IMR-90 (cell line): ENCODE measurements at regions not wholly inside any gene's neighbourhood (a gene's known extent, or its start where the extent isn't known, plus 50 kb on each side); places are given as distances from the start of the nearest gene placed in this dataset.

Source experiments
- ATAC-seq: fragments of 200-7000 bp; cut with Tn5 transposase; 2 replicates; pipeline ENCODE4 v1.9.1; 2020; ENCODE audit warnings: low read depth, mild to moderate bottlenecking, moderate library complexity
- BruUV-seq: library from RNA; stranded (reverse); fragments of 400-500 nt; replicated peaks from 2 replicates; lab custom pipeline; 2021; lab: Mats Ljungman, UMichigan
- CTCF ChIA-PET: fragments of 300-600 bp; formaldehyde crosslinking; extraction: SDS; loops from one replicate; lab custom pipeline; 2021; ENCODE audit warnings: antibody characterized with exemption; lab: Yijun Ruan, JAX
- POLR2A ChIA-PET: fragments of 300-600 bp; sonication (Branson Sonifier 250); formaldehyde crosslinking; loops from one replicate; lab custom pipeline; 2022; ENCODE audit warnings: antibody characterized with exemption; ENCODE audit not compliant: unreplicated experiment; lab: Charles Lee
- DNase-seq: peaks from one replicate; pipeline ENCODE4 v3.0.0; 2013
- H2AFZ ChIP-seq: replicated peaks from 2 replicates; pipeline ENCODE3; 2013; ENCODE audit warnings: low read length, mild to moderate bottlenecking; ENCODE audit not compliant: poor library complexity
- H2AK5ac ChIP-seq: 2 replicates; pipeline ENCODE4 v1.6.1; 2013; ENCODE audit warnings: low read depth, low read length, inconsistent platforms
- H2AK9ac ChIP-seq: replicated peaks from 2 replicates; pipeline ENCODE3; 2013; ENCODE audit warnings: mild to moderate bottlenecking, low read depth, low read length, moderate library complexity; ENCODE audit not compliant: poor library complexity
- H2BK120ac ChIP-seq: 2 replicates; pipeline ENCODE4 v1.6.1; 2013; ENCODE audit warnings: low read depth, low read length, inconsistent platforms
- H2BK15ac ChIP-seq: 3 replicates; pipeline ENCODE4 v1.6.1; 2013; ENCODE audit warnings: low read depth, low read length, inconsistent platforms
- H2BK20ac ChIP-seq: 2 replicates; pipeline ENCODE4 v1.6.1; 2013; ENCODE audit warnings: low read depth, mild to moderate bottlenecking, inconsistent platforms, low read length, moderate library complexity
- H2BK5ac ChIP-seq: 2 replicates; pipeline ENCODE4 v1.6.1; 2013; ENCODE audit warnings: mild to moderate bottlenecking, low read depth, low read length, inconsistent platforms; ENCODE audit not compliant: poor library complexity, severe bottlenecking
- H3K14ac ChIP-seq: replicated peaks from 2 replicates; pipeline ENCODE4 v1.6.1; 2013; ENCODE audit warnings: low read depth, low read length, inconsistent platforms
- H3K18ac ChIP-seq: 2 replicates; pipeline ENCODE4 v1.6.1; 2013; ENCODE audit warnings: low read depth, low read length, control low read depth
- H3K23ac ChIP-seq: 2 replicates; pipeline ENCODE4 v1.6.1; 2013; ENCODE audit warnings: low read depth, low read length, inconsistent platforms
- H3K27ac ChIP-seq: 2 replicates; pipeline ENCODE4 v1.5.1; 2013; ENCODE audit warnings: mild to moderate bottlenecking, control low read depth, low read length; ENCODE audit not compliant: insufficient read depth
- H3K27me3 ChIP-seq: 2 replicates; pipeline ENCODE4 v1.6.1; 2013; ENCODE audit warnings: low read length; ENCODE audit not compliant: control insufficient read depth, insufficient read depth
- H3K36me3 ChIP-seq: 2 replicates; pipeline ENCODE4 v1.6.1; 2013; ENCODE audit warnings: low read length, mixed read lengths; ENCODE audit not compliant: control insufficient read depth, insufficient read depth
- H3K4ac ChIP-seq: 2 replicates; pipeline ENCODE4 v1.6.1; 2013; ENCODE audit warnings: low read depth, low read length, inconsistent platforms
- H3K4me1 ChIP-seq: 2 replicates; pipeline ENCODE4 v1.6.1; 2013; ENCODE audit warnings: low read length, mixed read lengths; ENCODE audit not compliant: control insufficient read depth, insufficient read depth
- H3K4me2 ChIP-seq: 2 replicates; pipeline ENCODE4 v1.6.1; 2013; ENCODE audit warnings: low read depth, mild to moderate bottlenecking, control low read depth, low read length, moderate library complexity
- H3K4me3 ChIP-seq: 2 replicates; pipeline ENCODE4 v1.5.1; 2013; ENCODE audit warnings: low read depth, mild to moderate bottlenecking, control low read depth, low read length, moderate library complexity; ENCODE audit not compliant: insufficient read depth
- H3K56ac ChIP-seq: 2 replicates; pipeline ENCODE4 v1.6.1; 2013; ENCODE audit warnings: low read length, inconsistent platforms; ENCODE audit not compliant: insufficient read depth; ENCODE audit errors: extremely low read depth
- H3K79me1 ChIP-seq, 2 experiments: 2 replicates each; pipeline ENCODE4 v1.6.1; 2013; ENCODE audit warnings: low read length in 2 of 2, inconsistent platforms in 1 of 2, low read depth in 1 of 2
- H3K9ac ChIP-seq: 2 replicates; pipeline ENCODE4 v1.6.1; 2013; ENCODE audit warnings: low read depth, low read length, control low read depth
- H3K9me1 ChIP-seq: 2 replicates; pipeline ENCODE4 v1.6.1; 2013; ENCODE audit warnings: low read length, inconsistent platforms; ENCODE audit not compliant: insufficient read depth
- H3K9me3 ChIP-seq: 2 replicates; pipeline ENCODE4 v1.6.1; 2013; ENCODE audit warnings: low read length; ENCODE audit not compliant: control insufficient read depth, insufficient read depth
- H4K20me1 ChIP-seq: 2 replicates; pipeline ENCODE4 v1.6.1; 2013; ENCODE audit warnings: low read length, inconsistent platforms; ENCODE audit not compliant: insufficient read depth
- H4K5ac ChIP-seq: 2 replicates; pipeline ENCODE4 v1.6.1; 2013; ENCODE audit warnings: mild to moderate bottlenecking, low read depth, low read length, control low read depth
- H4K8ac ChIP-seq, 2 experiments: 2 replicates each; pipeline ENCODE4 v1.6.1; 2013; ENCODE audit warnings: low read depth in 2 of 2, low read length in 2 of 2, control low read depth in 1 of 2, inconsistent platforms in 1 of 2
- H4K91ac ChIP-seq: 2 replicates; pipeline ENCODE4 v1.6.1; 2013; ENCODE audit warnings: low read depth, low read length, inconsistent platforms; ENCODE audit not compliant: insufficient read depth
- CEBPB ChIP-seq: IDR thresholded peaks from 2 replicates; pipeline ENCODE4 v1.6.1; 2012; ENCODE audit warnings: low read depth, low read length, improper control_type of control experiment
- MAFK ChIP-seq: IDR thresholded peaks from 2 replicates; pipeline ENCODE4 v1.6.1; 2012; ENCODE audit warnings: low read depth, low read length, improper control_type of control experiment
- POLR2A ChIP-seq: IDR thresholded peaks from 2 replicates; pipeline ENCODE4 v1.6.1; 2012; ENCODE audit warnings: mild to moderate bottlenecking, low read depth, low read length
- RAD21 ChIP-seq: IDR thresholded peaks from 2 replicates; pipeline ENCODE4 v1.6.1; 2012; ENCODE audit warnings: low read length, improper control_type of control experiment
- SMC3 ChIP-seq: fragments of 150-350 bp; IDR thresholded peaks from 2 replicates; pipeline ENCODE4 v1.6.1; 2016; ENCODE audit warnings: low read depth, mild to moderate bottlenecking, antibody characterized with exemption, low read length, moderate library complexity
- WGBS, 2 experiments: methylation state at CpG; one replicate each; pipeline versions ENCODE4 v1.1.5 to v1.1.7; 2013; ENCODE audit warnings: missing lambda C conversion rate in 2 of 2; ENCODE audit not compliant: insufficient read length in 1 of 2; ENCODE audit errors: extremely low coverage in 2 of 2; 5-methylcytosine and 5-hydroxymethylcytosine counted together
- dilution Hi-C: fragments of 300-500 bp; cut with HindIII; formaldehyde crosslinking; loops from one replicate; pipeline ENCODE4 v1.14.3; 2018; ENCODE audit warnings: low sequenced_read_pairs; ENCODE audit not compliant: unreplicated experiment
- in situ Hi-C: fragments of 300-500 bp; cut with MboI; formaldehyde crosslinking; loops from 3 replicates; pipeline ENCODE4 v1.14.3; 2019; ENCODE audit warnings: low sequenced_read_pairs, inconsistent platforms, mixed read lengths
- intact Hi-C: fragments of 100-400 bp; cut with micrococcal nuclease; formaldehyde crosslinking; loops from 2 replicates; pipeline ENCODE4 v1.10.0; 2022
- TF ChIP-seq, protein P1 (sequence below): fragments of 150-350 bp; IDR thresholded peaks from 2 replicates; pipeline ENCODE4 v1.6.1; 2016; ENCODE audit warnings: low read depth, mild to moderate bottlenecking, low read length, moderate library complexity, borderline replicate concordance
- TF ChIP-seq, protein P2 (sequence below): conservative IDR thresholded peaks from 2 replicates; pipeline ENCODE4 v1.5.1; 2012; ENCODE audit warnings: mild to moderate bottlenecking, low read depth, low read length, improper control_type of control experiment

DNA sequence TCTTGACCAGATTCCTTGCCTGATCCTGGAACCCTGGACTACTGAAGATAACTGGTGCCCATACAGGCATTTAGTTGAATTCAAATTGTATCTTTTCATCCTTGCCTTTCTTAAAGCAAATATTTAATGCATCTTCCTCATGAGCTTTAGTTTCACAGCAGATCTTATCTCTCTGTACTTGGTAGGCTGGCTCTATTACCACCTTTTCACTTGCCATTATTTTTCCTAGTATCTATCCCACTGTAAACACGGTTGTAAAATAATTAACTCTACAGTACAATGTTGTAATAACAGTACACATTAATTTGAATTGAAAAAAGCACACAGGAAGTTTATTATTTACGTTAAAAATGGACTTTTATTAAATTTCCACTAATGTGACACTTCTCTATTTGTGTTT is 1286.9 kb downstream of the GRIK2 start:
- Histone ChIP-seq H3K23ac (no peak overlapping the region), H4K91ac (no peak overlapping the region), H3K9me3 (peaks cover 5% of the 10 kb centered on the region; the same call in 1 of the 2 replicates), H4K5ac (no peak overlapping the region), H3K4ac (no peak overlapping the region), H3K36me3 (no peaks in the 10 kb centered on the region), H2BK20ac (no peak overlapping the region), H3K9me1 (no peaks in the 10 kb centered on the region), H4K20me1 (no peaks in the 10 kb centered on the region), H3K4me3 (no peak overlapping the region), H3K79me1 (no peaks in the 10 kb centered on the region), H2AK5ac (no peak overlapping the region), H2AK9ac (no peak overlapping the region), H2AFZ (no peak overlapping the region), H2BK15ac (no peak overlapping the region), H3K56ac (no peak overlapping the region), H2BK120ac (no peak overlapping the region), H3K27me3 (no peaks in the 10 kb centered on the region), H3K18ac (no peak overlapping the region), H4K8ac (no peak overlapping the region), H3K9ac (no peak overlapping the region), H3K4me2 (no peak overlapping the region), H3K27ac (no peak overlapping the region), H3K4me1 (no peaks in the 10 kb centered on the region), H3K14ac (no peak overlapping the region), H2BK5ac (no peak overlapping the region)
- BruUV-seq, result no TSS peak
- DNase-seq (no peak), ATAC-seq (no peak)
- intact Hi-C loops (loop anchor here (10.0 kb wide), 1 partner anchor 906 kb away; no protein-coding TSS in a partner anchor), dilution Hi-C loops (no loop called here), in situ Hi-C loops (no loop called here)
- ChIA-PET POLR2A (no interaction called here), CTCF (no interaction called here)
- TF ChIP-seq SMC3 (no peak), MAFK (no peak), POLR2A (no peak), RAD21 (no peak), CEBPB (no peak)
- TF ChIP-seq, protein P1, sequence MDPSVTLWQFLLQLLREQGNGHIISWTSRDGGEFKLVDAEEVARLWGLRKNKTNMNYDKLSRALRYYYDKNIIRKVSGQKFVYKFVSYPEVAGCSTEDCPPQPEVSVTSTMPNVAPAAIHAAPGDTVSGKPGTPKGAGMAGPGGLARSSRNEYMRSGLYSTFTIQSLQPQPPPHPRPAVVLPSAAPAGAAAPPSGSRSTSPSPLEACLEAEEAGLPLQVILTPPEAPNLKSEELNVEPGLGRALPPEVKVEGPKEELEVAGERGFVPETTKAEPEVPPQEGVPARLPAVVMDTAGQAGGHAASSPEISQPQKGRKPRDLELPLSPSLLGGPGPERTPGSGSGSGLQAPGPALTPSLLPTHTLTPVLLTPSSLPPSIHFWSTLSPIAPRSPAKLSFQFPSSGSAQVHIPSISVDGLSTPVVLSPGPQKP, result no peak
- TF ChIP-seq, protein P2, sequence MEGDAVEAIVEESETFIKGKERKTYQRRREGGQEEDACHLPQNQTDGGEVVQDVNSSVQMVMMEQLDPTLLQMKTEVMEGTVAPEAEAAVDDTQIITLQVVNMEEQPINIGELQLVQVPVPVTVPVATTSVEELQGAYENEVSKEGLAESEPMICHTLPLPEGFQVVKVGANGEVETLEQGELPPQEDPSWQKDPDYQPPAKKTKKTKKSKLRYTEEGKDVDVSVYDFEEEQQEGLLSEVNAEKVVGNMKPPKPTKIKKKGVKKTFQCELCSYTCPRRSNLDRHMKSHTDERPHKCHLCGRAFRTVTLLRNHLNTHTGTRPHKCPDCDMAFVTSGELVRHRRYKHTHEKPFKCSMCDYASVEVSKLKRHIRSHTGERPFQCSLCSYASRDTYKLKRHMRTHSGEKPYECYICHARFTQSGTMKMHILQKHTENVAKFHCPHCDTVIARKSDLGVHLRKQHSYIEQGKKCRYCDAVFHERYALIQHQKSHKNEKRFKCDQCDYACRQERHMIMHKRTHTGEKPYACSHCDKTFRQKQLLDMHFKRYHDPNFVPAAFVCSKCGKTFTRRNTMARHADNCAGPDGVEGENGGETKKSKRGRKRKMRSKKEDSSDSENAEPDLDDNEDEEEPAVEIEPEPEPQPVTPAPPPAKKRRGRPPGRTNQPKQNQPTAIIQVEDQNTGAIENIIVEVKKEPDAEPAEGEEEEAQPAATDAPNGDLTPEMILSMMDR, result no peak
- no CpG with 5 or more reads among the region's 2 CpGs for WGBS, 2 experiments
